Amygdala (tissue), 56 donors: ENCODE measurements at regions not wholly inside any gene's neighbourhood (a gene's known extent, or its start where the extent isn't known, plus 50 kb on each side); places are given as distances from the start of the nearest gene placed in this dataset.

ENCODE experiments used
- DNase-seq, 56 donors: peaks; one replicate each; lab custom pipeline; 2025; lab: John Stamatoyannopoulos, UW

GRCh38 chr3:148646126-148646665, 51.5 kb upstream of the AGTR1 start:
- no peak for DNase-seq
